WI38 (cell line): ENCODE measurements at regions not wholly inside any gene's neighbourhood (a gene's known extent, or its start where the extent isn't known, plus 50 kb on each side); places are given as distances from the start of the nearest gene placed in this dataset.

Experiments
- H3K4me3 ChIP-seq: 2 replicates; pipeline ENCODE4 v1.5.1; 2011; ENCODE audit warnings: low read depth, mild to moderate bottlenecking, control low read depth, low read length
- TF ChIP-seq, protein P1 (sequence below): IDR thresholded peaks from 2 replicates; pipeline ENCODE4 v1.5.1; 2012; ENCODE audit warnings: low read depth, mild to moderate bottlenecking, control low read depth, low read length

DNA sequence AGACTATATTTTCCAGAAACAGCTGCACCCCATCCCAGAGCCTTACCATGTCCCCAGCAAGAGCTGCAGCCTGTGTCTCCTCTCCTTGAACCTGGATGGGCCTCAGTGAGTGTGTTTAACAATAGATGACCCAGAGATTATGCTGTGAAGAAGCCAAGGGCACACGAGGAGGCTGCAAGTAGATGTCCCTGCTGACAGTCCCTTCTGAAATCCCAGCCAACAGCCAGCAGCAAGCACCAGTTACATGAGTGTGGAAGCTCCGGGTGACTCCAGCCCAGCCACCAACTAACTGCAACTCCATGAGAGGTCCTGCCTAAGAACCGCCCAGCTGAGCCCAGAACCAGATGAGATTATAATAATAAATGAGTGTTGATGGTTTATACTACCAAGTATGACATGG, 191.7 kb downstream of the BCL11B start:
- H3K4me3 ChIP-seq: no peak overlapping the region
- TF ChIP-seq, protein P1, sequence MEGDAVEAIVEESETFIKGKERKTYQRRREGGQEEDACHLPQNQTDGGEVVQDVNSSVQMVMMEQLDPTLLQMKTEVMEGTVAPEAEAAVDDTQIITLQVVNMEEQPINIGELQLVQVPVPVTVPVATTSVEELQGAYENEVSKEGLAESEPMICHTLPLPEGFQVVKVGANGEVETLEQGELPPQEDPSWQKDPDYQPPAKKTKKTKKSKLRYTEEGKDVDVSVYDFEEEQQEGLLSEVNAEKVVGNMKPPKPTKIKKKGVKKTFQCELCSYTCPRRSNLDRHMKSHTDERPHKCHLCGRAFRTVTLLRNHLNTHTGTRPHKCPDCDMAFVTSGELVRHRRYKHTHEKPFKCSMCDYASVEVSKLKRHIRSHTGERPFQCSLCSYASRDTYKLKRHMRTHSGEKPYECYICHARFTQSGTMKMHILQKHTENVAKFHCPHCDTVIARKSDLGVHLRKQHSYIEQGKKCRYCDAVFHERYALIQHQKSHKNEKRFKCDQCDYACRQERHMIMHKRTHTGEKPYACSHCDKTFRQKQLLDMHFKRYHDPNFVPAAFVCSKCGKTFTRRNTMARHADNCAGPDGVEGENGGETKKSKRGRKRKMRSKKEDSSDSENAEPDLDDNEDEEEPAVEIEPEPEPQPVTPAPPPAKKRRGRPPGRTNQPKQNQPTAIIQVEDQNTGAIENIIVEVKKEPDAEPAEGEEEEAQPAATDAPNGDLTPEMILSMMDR: no peak

DNA sequence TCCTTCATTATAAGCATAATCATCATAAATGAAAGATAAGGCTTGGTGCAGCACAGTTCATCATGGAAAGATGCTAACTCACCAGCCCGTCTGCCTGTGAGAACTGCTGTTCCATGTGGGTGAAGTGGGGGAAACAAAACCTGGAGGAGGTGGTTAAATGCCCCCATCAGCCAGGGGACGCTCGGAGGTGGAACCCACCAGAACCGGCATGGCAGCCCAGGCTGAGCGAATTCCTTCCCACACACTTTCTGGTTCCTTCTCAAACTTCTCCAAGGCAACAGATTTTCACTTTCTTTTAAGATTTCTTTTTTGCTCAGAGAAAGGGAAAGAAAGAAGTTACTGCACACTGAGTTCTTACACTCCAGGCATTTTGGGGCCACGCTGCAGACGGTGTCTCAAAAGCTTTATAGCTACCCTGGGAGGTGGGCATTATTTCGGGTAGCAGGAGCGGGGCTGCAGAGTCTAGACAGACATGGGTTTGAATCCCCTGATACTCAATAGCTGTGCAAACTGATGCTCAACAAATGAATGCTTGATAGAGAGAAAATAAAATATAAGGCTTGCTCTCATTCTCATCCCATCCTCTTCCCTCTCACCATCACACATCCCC, 190.7 kb downstream of the BCL11B start:
- no peak overlapping the region for H3K4me3 ChIP-seq
- TF ChIP-seq, protein P1: no peak

DNA sequence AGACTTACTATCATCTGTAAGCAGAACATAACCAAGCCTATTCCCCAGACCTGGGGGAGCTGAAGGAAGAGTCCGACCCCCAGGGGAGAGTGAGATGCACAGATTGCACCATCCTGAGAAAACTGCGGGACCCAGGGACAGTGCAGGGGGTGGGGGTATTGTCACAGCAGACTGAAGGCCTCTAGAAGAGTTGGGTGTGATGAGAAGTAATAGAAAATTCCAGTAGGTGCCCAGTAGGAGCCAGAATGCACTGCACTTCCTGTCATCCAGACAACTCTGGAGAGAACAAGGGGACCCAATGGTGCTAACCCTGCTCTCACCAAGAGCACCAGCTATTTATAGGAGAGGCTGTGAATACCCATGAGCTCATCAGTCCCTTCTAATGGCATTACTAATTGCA, 190.1 kb downstream of the BCL11B start:
- TF ChIP-seq, protein P1: no peak
- H3K4me3 ChIP-seq: no peak overlapping the region

DNA sequence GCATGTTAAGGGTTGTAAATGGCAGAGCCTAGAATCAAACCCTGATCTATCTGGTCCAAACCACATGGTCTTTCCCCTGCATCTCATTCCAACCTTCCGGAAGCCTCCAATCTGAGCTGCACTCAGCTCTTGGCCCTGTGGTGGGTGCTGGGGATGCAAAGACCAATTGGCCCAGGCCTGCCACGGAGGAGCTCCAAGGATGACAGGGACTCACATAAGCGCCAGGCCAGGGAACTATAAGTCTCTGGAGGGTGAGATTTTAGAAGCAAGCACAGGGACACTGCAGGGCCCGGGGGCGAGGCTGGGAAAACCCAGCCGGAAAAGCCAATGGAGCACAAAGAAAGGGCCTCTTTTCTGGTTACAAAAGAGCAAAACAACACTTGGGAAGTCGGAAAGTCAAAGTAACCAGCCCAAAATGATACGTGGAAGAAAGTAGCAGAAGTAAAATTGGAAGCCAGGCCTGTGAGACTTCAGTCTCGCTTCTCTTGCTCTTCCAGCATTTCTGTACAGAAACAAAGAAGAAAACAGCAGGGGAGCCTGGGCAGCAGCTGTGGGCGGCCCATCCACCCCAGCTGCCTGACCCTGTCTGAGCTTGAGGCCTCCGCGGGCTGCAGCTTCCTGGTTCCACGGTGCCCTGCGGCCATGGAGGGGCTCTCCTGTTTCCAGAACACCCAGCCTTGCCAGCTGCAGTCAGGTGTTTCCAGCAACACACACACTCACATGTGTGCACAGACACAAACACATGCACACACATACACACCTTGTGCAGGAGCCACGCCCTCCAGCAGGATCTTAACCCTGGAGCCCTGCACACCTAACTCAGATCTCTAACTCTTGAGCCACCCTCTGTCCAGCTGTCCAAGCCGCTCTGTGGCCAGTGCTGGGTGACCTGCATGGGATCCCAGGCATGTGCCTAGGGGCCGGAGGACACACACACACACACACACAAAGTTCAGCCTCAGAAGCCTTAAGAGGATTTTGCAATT, 178.2 kb downstream of the BCL11B start:
- no peak overlapping the region for H3K4me3 ChIP-seq
- TF ChIP-seq, protein P1: no peak

DNA sequence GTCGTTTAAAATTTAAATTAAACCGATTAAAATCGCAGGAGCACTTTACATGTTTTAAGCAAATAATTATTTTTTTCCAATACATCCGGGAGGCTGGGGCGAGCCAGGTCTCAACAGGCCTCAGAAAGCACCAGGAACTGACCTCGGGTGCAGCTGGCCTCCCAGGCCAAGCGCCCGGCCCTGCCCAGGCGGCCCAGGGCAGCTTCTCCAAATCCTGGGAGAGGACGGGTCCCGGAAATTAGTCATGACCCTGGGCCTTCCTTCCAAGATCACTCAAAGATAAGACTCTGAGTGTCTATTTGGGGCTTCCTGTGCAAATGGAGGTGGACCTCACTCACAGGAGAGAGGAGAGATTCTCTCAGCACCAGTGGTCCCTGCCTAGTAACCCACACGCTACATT, 177.1 kb downstream of the BCL11B start:
- no peak overlapping the region for H3K4me3 ChIP-seq
- TF ChIP-seq, protein P1: no peak

DNA sequence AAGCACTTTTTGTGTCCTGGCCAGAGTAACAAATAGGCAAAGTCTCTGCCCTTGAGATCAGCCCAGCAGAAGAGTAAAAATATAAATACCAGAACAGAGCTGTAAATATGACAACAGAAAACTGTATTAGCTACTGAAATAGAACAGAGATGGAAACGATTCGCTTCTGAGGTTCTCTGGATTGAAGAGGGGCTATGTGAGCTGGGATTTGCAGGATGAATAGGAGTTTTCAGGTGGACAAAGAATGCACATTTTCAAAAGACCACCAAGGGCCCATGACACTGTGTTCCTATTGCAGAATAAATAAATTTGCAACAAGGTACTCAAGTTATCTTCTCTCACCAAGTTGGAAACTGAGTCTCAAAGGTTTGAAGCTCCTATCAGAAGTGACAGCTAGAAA, 176.6 kb downstream of the BCL11B start:
- TF ChIP-seq, protein P1: no peak
- no peak overlapping the region for H3K4me3 ChIP-seq

DNA sequence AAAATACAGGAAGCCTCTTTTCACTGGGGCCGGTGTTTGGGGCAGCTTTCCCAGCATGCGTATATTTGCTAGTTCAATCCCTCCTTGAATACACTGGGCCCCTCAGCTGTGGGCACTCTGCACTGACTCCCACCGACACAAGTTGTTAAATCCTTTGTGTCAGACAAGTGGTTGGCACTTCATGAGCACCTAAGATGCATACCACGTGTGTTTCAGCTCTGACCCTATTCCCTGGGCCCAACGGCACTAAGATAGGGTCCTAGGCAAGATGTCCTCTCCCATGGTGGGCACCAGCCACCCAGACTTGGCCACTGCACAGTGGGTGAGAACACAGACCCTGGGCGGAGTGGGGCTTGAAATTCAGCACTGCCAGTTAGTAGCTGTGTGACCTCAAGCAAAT, 173.8 kb downstream of the BCL11B start:
- TF ChIP-seq, protein P1: no peak
- no peak overlapping the region for H3K4me3 ChIP-seq
